Endothelial cell of umbilical vein (primary cell): ENCODE measurements at regions not wholly inside any gene's neighbourhood (a gene's known extent, or its start where the extent isn't known, plus 50 kb on each side); places are given as distances from the start of the nearest gene placed in this dataset.

Experiments
- BruUV-seq: library from RNA; stranded (reverse); fragments of 400-500 nt; replicated peaks from 2 replicates; lab custom pipeline; 2021; lab: Mats Ljungman, UMichigan
- CTCF ChIA-PET: fragments of 300-600, 350-600 bp; sonication (Branson Sonifier 250); formaldehyde crosslinking; loops from one replicate; lab custom pipeline; 2021; ENCODE audit warnings: antibody characterized with exemption, inconsistent platforms; lab: Charles Lee
- POLR2A ChIA-PET: fragments of 300-600, 350-600 bp; sonication (Branson Sonifier 250); formaldehyde crosslinking; loops from one replicate; lab custom pipeline; 2021; ENCODE audit warnings: antibody characterized with exemption, inconsistent platforms; lab: Charles Lee
- DNase-seq: peaks from one replicate; pipeline ENCODE4 v3.0.0-alpha.2; 2011; ENCODE audit warnings: low read depth, low spot score
- FAIRE-seq: peaks from 2 replicates; lab custom pipeline; 2011; peaks lifted over from hg19 to GRCh38; lab: Jason Lieb, UNC
- H2AFZ ChIP-seq: 2 replicates; pipeline ENCODE4 v1.6.0; 2012; ENCODE audit warnings: low read depth, low read length, control low read depth, inconsistent platforms
- H3K27ac ChIP-seq: 2 replicates; pipeline ENCODE4 v1.5.1; 2011; ENCODE audit warnings: low read depth, mild to moderate bottlenecking, control low read depth, low read length, moderate library complexity; ENCODE audit not compliant: insufficient read depth
- H3K27me3 ChIP-seq, 2 experiments: 2 replicates each; pipeline versions ENCODE4 v1.6.0 to v1.6.1; 2011; ENCODE audit warnings: low read length in 2 of 2, mixed read lengths in 1 of 2; ENCODE audit not compliant: control insufficient read depth in 2 of 2, insufficient read depth in 2 of 2
- H3K36me3 ChIP-seq, 2 experiments: 2 replicates in 1 of 2; 3 replicates in 1 of 2; pipeline ENCODE4 v1.5.1; 2011; ENCODE audit warnings: low read length in 2 of 2, mild to moderate bottlenecking in 1 of 2, moderate library complexity in 1 of 2; ENCODE audit not compliant: control insufficient read depth in 2 of 2, insufficient read depth in 2 of 2; ENCODE audit errors: extremely low read depth in 1 of 2
- H3K4me1 ChIP-seq: 3 replicates; pipeline ENCODE4 v1.5.1; 2011; ENCODE audit warnings: mild to moderate bottlenecking, low read length; ENCODE audit not compliant: control insufficient read depth, insufficient read depth; ENCODE audit errors: extremely low read depth
- H3K4me2 ChIP-seq: 2 replicates; pipeline ENCODE4 v1.6.1; 2011; ENCODE audit warnings: low read length, control low read depth, mixed read lengths; ENCODE audit not compliant: insufficient read depth
- H3K4me3 ChIP-seq, 3 experiments: fragments of 200-600 bp in 1 of 3; sonication (generic), shearing (Covaris generic) in 1 of 3; replicated peaks in 1 of 3; 2 replicates each; pipeline ENCODE4 v1.5.1; 2011 to 2016; ENCODE audit warnings: control low read depth in 3 of 3, low read length in 3 of 3, mild to moderate bottlenecking in 2 of 3, inconsistent platforms in 1 of 3, low read depth in 1 of 3, moderate library complexity in 1 of 3; ENCODE audit not compliant: insufficient read depth in 1 of 3
- H3K79me2 ChIP-seq: 2 replicates; pipeline ENCODE4 v1.6.0; 2012; ENCODE audit warnings: low read length, inconsistent platforms; ENCODE audit not compliant: control insufficient read depth, insufficient read depth
- H3K9ac ChIP-seq: replicated peaks from 2 replicates; pipeline ENCODE3; 2011; ENCODE audit warnings: low read length, control low read depth; ENCODE audit not compliant: insufficient read depth; ENCODE audit errors: extremely low read depth
- H3K9me1 ChIP-seq: replicated peaks from 3 replicates; pipeline ENCODE4 v1.6.0; 2011; ENCODE audit warnings: mild to moderate bottlenecking, low read length; ENCODE audit not compliant: control insufficient read depth, insufficient read depth; ENCODE audit errors: extremely low read depth
- H3K9me3 ChIP-seq: replicated peaks from 2 replicates; pipeline ENCODE4 v1.5.1; 2012; ENCODE audit warnings: low read length, inconsistent platforms; ENCODE audit not compliant: control insufficient read depth, insufficient read depth
- H4K20me1 ChIP-seq: replicated peaks from 2 replicates; pipeline ENCODE3; 2011; ENCODE audit warnings: mild to moderate bottlenecking, low read length; ENCODE audit not compliant: control insufficient read depth, insufficient read depth; ENCODE audit errors: extremely low read depth
- FOS ChIP-seq: IDR thresholded peaks from 2 replicates; pipeline ENCODE4 v1.6.1; 2011; ENCODE audit warnings: mild to moderate bottlenecking, low read length, moderate library complexity, borderline replicate concordance; ENCODE audit not compliant: insufficient read depth
- GATA2 ChIP-seq: IDR thresholded peaks from 2 replicates; pipeline ENCODE4 v1.7.0; 2011; ENCODE audit warnings: low read depth, mild to moderate bottlenecking, moderate library complexity, mixed read lengths, low read length; ENCODE audit not compliant: insufficient read length, insufficient read depth
- JUN ChIP-seq: IDR thresholded peaks from 2 replicates; pipeline ENCODE4 v1.6.1; 2011; ENCODE audit warnings: borderline replicate concordance, low read depth; ENCODE audit not compliant: insufficient read length, insufficient read depth
- dilution Hi-C: fragments of 300-500 bp; cut with MboI; formaldehyde crosslinking; loops from one replicate; pipeline ENCODE4 v1.15.0; 2019; ENCODE audit warnings: low sequenced_read_pairs; ENCODE audit not compliant: extremely low pct_ligation_motif_present
- intact Hi-C: fragments of 100-400 bp; cut with micrococcal nuclease; formaldehyde crosslinking; loops from one replicate; pipeline ENCODE4 v1.10.0; 2022
- TF ChIP-seq, protein P1 (sequence below), 2 donors: IDR thresholded peaks; 1 replicate in 1 of 2; 2 replicates in 1 of 2; pipeline ENCODE4 v1.5.1; 2011; ENCODE audit warnings: low read length in 2 of 2, mild to moderate bottlenecking in 2 of 2, moderate library complexity in 2 of 2, control low read depth in 1 of 2, inconsistent platforms in 1 of 2, low read depth in 1 of 2; ENCODE audit not compliant: insufficient read depth in 1 of 2; ENCODE audit errors: extremely low read depth in 1 of 2
- TF ChIP-seq, protein P2 (sequence below): IDR thresholded peaks from 2 replicates; pipeline ENCODE4 v1.6.1; 2011; ENCODE audit not compliant: insufficient read depth, insufficient read length

DNA sequence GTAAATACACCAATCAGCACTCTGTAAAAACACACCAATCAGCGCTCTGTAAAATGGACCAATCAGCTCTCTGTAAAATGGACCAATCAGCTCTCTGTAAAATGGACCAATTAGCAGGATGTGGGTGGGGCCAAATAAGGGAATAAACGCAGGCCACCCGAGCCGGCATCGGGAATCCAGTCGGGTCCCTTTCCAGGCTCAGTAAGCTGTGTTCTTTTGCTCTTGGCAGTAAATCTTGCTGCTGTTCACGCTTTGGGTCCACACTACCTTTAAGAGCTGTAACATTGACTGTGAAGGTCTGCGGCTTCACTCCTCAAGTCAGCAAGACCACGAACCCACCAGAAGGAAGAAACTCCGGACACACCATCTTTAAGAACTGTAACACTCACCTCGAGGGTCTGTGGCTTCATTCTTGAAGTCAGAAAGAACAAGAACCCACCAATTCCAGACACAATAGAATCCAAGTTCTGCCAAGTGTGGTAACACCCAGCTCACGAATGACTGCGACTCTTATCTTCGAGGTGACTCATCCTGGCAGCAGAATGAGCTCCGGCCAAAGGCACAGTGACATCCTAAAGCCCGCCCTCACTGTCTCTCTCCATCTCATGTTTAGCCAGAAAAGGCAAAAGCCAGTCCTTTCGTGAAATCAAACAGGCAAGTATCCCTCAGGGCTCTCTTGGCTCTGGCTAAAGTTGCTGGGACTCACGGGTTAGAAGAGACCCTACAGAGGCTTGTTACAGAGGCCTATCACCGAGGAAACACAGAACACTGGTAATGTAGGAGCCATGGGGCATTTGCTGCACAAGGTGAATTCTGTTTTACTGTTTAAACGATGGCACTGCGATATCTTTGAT is 155.2 kb downstream of the FAM43A start:
- Histone ChIP-seq H3K9ac (no peak overlapping the region), H3K4me2 (no peak overlapping the region), H3K4me1 (peaks cover 9% of the 10 kb centered on the region), H3K27me3 (no peaks in the 10 kb centered on the region), H3K9me3 (no peaks in the 10 kb centered on the region), H3K36me3 (no peaks in the 10 kb centered on the region), H3K4me3 (no peak overlapping the region), H2AFZ (peak overlapping the region; percentile 65), H3K27ac (peak overlapping the region; percentile 57), H3K79me2 (no peaks in the 10 kb centered on the region), H4K20me1 (no peaks in the 10 kb centered on the region), H3K9me1 (no peaks in the 10 kb centered on the region)
- FAIRE-seq (peak; percentile 88), DNase-seq (peak; percentile 67)
- POLR2A ChIA-PET, result interaction anchor here (1.1 kb wide), 1 partner anchor 90 kb away, joined by 5 read pairs; no protein-coding TSS in a partner anchor
- dilution Hi-C loops (no loop called here), intact Hi-C loops (no loop called here)
- BruUV-seq, result TSS peak; percentile 80
- TF ChIP-seq, protein P1, sequence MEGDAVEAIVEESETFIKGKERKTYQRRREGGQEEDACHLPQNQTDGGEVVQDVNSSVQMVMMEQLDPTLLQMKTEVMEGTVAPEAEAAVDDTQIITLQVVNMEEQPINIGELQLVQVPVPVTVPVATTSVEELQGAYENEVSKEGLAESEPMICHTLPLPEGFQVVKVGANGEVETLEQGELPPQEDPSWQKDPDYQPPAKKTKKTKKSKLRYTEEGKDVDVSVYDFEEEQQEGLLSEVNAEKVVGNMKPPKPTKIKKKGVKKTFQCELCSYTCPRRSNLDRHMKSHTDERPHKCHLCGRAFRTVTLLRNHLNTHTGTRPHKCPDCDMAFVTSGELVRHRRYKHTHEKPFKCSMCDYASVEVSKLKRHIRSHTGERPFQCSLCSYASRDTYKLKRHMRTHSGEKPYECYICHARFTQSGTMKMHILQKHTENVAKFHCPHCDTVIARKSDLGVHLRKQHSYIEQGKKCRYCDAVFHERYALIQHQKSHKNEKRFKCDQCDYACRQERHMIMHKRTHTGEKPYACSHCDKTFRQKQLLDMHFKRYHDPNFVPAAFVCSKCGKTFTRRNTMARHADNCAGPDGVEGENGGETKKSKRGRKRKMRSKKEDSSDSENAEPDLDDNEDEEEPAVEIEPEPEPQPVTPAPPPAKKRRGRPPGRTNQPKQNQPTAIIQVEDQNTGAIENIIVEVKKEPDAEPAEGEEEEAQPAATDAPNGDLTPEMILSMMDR (IDR thresholded peaks at IDR 0.05; ENCODE audit: extremely low read depth in 1 of 2, insufficient read depth in 1 of 2, low read depth in 1 of 2, low read length in 2 of 2), result no peak
- TF ChIP-seq JUN (peak; percentile 60), GATA2 (peak; percentile 83), FOS (peak; percentile 92)
- TF ChIP-seq, protein P2, sequence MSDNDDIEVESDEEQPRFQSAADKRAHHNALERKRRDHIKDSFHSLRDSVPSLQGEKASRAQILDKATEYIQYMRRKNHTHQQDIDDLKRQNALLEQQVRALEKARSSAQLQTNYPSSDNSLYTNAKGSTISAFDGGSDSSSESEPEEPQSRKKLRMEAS, result no peak
- CTCF ChIA-PET, result interaction anchor here (0.7 to 1.0 kb wide), 3 partner anchors 14 to 72 kb away, joined by 3 to 4 read pairs (median 3); no protein-coding TSS in a partner anchor
